Keratinocyte (primary cell): ENCODE measurements at regions not wholly inside any gene's neighbourhood (a gene's known extent, or its start where the extent isn't known, plus 50 kb on each side); places are given as distances from the start of the nearest gene placed in this dataset.

Experiments
- DNase-seq: peaks from one replicate; pipeline ENCODE4 v3.0.0-alpha.2; 2011; ENCODE audit warnings: low read depth, missing footprints, low spot score
- FAIRE-seq: peaks from 2 replicates; lab custom pipeline; 2011; peaks lifted over from hg19 to GRCh38; lab: Jason Lieb, UNC
- H2AFZ ChIP-seq: 2 replicates; pipeline ENCODE4 v1.6.0; 2012; ENCODE audit warnings: low read length, control low read depth, inconsistent platforms; ENCODE audit not compliant: control insufficient read depth
- H3K27ac ChIP-seq: 2 replicates; pipeline ENCODE4 v1.5.1; 2011; ENCODE audit warnings: low read length; ENCODE audit not compliant: control insufficient read depth, insufficient read depth
- H3K27me3 ChIP-seq: 3 replicates; pipeline ENCODE4 v1.6.0; 2011; ENCODE audit warnings: low read length; ENCODE audit not compliant: control insufficient read depth, insufficient read depth; ENCODE audit errors: extremely low read depth
- H3K36me3 ChIP-seq, 2 experiments: 2 replicates in 1 of 2; 3 replicates in 1 of 2; pipeline ENCODE4 v1.5.1; 2011; ENCODE audit warnings: low read length in 2 of 2, mild to moderate bottlenecking in 1 of 2; ENCODE audit not compliant: control insufficient read depth in 2 of 2, insufficient read depth in 2 of 2; ENCODE audit errors: extremely low read depth in 1 of 2
- H3K4me1 ChIP-seq: 3 replicates; pipeline ENCODE4 v1.5.1; 2011; ENCODE audit warnings: low read length; ENCODE audit not compliant: control insufficient read depth, insufficient read depth; ENCODE audit errors: extremely low read depth
- H3K4me2 ChIP-seq: 3 replicates; pipeline ENCODE4 v1.6.0; 2011; ENCODE audit warnings: low read depth, low read length; ENCODE audit not compliant: control insufficient read depth, insufficient read depth; ENCODE audit errors: extremely low read depth
- H3K4me3 ChIP-seq, 3 experiments: fragments of 200-600 bp in 1 of 3; sonication (generic) in 1 of 3; 2 replicates in 2 of 3; 3 replicates in 1 of 3; pipeline ENCODE4 v1.5.1; 2011 to 2016; ENCODE audit warnings: low read length in 3 of 3, mild to moderate bottlenecking in 3 of 3, control low read depth in 2 of 3, inconsistent platforms in 1 of 3, low read depth in 1 of 3, mixed read lengths in 1 of 3, mixed run types in 1 of 3, moderate library complexity in 1 of 3; ENCODE audit not compliant: control insufficient read depth in 2 of 3, insufficient read depth in 2 of 3; ENCODE audit errors: extremely low read depth in 1 of 3
- H3K79me2 ChIP-seq: 2 replicates; pipeline ENCODE4 v1.6.0; 2012; ENCODE audit warnings: low read length; ENCODE audit not compliant: control insufficient read depth, insufficient read depth
- H3K9ac ChIP-seq: 3 replicates; pipeline ENCODE4 v1.6.0; 2011; ENCODE audit warnings: low read length; ENCODE audit not compliant: control insufficient read depth, insufficient read depth; ENCODE audit errors: extremely low read depth
- H3K9me1 ChIP-seq: 3 replicates; pipeline ENCODE4 v1.6.0; 2011; ENCODE audit warnings: low read length; ENCODE audit not compliant: control insufficient read depth, insufficient read depth; ENCODE audit errors: extremely low read depth
- H3K9me3 ChIP-seq: 2 replicates; pipeline ENCODE4 v1.5.1; 2012; ENCODE audit warnings: low read depth, low read length; ENCODE audit not compliant: control insufficient read depth
- H4K20me1 ChIP-seq: 3 replicates; pipeline ENCODE4 v1.6.0; 2011; ENCODE audit warnings: low read length; ENCODE audit not compliant: control insufficient read depth, insufficient read depth; ENCODE audit errors: extremely low read depth
- EZH2 ChIP-seq: IDR thresholded peaks from one replicate; pipeline ENCODE4 v1.6.1; 2012; ENCODE audit warnings: inconsistent platforms, mild to moderate bottlenecking, low read length, moderate library complexity
- dilution Hi-C: fragments of 300-500 bp; cut with MboI; formaldehyde crosslinking; loops from one replicate; pipeline ENCODE4 v1.7.0; 2020; ENCODE audit warnings: low sequenced_read_pairs; ENCODE audit not compliant: extremely low pct_ligation_motif_present
- TF ChIP-seq, protein P1 (sequence below), 3 experiments: IDR thresholded peaks in 1 of 3; conservative IDR thresholded peaks in 1 of 3; optimal IDR thresholded peaks in 1 of 3; 2 replicates in 2 of 3; 3 replicates in 1 of 3; pipeline versions ENCODE3 to v1.5.1; 2011; ENCODE audit warnings: low read length in 3 of 3, mild to moderate bottlenecking in 3 of 3, moderate library complexity in 2 of 3, control low read depth in 1 of 3, inconsistent platforms in 1 of 3; ENCODE audit not compliant: insufficient read depth in 2 of 3; ENCODE audit errors: extremely low read depth in 1 of 3

- dilution Hi-C loops, result no loop called here
- Histone ChIP-seq H3K36me3 (no peaks in the 10 kb centered on the region), H3K9me3 (no peaks in the 10 kb centered on the region), H3K4me3 (no peak overlapping the region), H4K20me1 (no peaks in the 10 kb centered on the region), H3K9ac (no peak overlapping the region), H3K4me2 (no peak overlapping the region), H3K9me1 (no peaks in the 10 kb centered on the region), H2AFZ (no peak overlapping the region), H3K27me3 (no peaks in the 10 kb centered on the region), H3K27ac (no peak overlapping the region), H3K4me1 (no peaks in the 10 kb centered on the region), H3K79me2 (no peaks in the 10 kb centered on the region)
- TF ChIP-seq, protein P1, sequence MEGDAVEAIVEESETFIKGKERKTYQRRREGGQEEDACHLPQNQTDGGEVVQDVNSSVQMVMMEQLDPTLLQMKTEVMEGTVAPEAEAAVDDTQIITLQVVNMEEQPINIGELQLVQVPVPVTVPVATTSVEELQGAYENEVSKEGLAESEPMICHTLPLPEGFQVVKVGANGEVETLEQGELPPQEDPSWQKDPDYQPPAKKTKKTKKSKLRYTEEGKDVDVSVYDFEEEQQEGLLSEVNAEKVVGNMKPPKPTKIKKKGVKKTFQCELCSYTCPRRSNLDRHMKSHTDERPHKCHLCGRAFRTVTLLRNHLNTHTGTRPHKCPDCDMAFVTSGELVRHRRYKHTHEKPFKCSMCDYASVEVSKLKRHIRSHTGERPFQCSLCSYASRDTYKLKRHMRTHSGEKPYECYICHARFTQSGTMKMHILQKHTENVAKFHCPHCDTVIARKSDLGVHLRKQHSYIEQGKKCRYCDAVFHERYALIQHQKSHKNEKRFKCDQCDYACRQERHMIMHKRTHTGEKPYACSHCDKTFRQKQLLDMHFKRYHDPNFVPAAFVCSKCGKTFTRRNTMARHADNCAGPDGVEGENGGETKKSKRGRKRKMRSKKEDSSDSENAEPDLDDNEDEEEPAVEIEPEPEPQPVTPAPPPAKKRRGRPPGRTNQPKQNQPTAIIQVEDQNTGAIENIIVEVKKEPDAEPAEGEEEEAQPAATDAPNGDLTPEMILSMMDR (optimal IDR thresholded peaks at IDR 0.05 in 1 of 3, IDR thresholded peaks at IDR 0.05 in 1 of 3, conservative IDR thresholded peaks at IDR 0.05 in 1 of 3; ENCODE audit: extremely low read depth in 1 of 3, insufficient read depth in 2 of 3, low read length in 3 of 3), result no peak
- FAIRE-seq, result no peak
- no peak for DNase-seq
Observed at GRCh38 chr10:108975459-108976058, 947.8 kb downstream of the XPNPEP1 start.

DNA sequence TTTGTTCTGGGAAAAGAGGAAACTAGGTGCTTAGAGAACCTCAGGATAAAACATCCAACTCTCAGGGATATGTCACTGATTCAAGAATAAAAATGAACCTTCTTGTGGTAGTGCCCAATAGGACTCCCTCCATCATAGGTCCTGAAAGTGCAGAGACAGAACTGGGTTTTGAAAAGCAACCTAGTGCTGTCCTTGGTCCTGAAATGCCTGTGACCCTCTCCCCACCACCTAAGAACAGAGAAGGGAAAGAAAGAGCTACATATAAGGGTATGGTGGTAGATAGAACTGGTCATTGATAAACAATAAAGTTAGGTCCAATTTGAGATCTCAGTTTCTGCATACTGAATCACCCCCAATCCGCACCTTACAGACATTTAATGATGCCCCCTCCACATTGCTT, 953.3 kb downstream of the XPNPEP1 start:
- FAIRE-seq, result no peak
- Histone ChIP-seq H3K4me2 (no peak overlapping the region), H3K9ac (no peak overlapping the region), H3K4me1 (no peaks in the 10 kb centered on the region), H3K79me2 (no peaks in the 10 kb centered on the region), H2AFZ (no peak overlapping the region), H3K9me1 (no peaks in the 10 kb centered on the region), H3K9me3 (no peaks in the 10 kb centered on the region), H3K36me3 (no peaks in the 10 kb centered on the region), H4K20me1 (no peaks in the 10 kb centered on the region), H3K4me3 (no peak overlapping the region), H3K27ac (no peak overlapping the region), H3K27me3 (no peaks in the 10 kb centered on the region)
- TF ChIP-seq, protein P1 (optimal IDR thresholded peaks at IDR 0.05 in 1 of 3, IDR thresholded peaks at IDR 0.05 in 1 of 3, conservative IDR thresholded peaks at IDR 0.05 in 1 of 3; ENCODE audit: extremely low read depth in 1 of 3, insufficient read depth in 2 of 3, low read length in 3 of 3), result no peak
- no peak for TF ChIP-seq EZH2
- dilution Hi-C loops, result no loop called here
- DNase-seq, result no peak
